Stomach (tissue), 8 donors: ENCODE measurements at regions not wholly inside any gene's neighbourhood (a gene's known extent, or its start where the extent isn't known, plus 50 kb on each side); places are given as distances from the start of the nearest gene placed in this dataset.

Experiments
- DNase-seq, 2 donors: peaks; one replicate each; pipeline versions ENCODE4 v3.0.0 to v3.0.0-alpha.2; 2013 to 2019
- H3K27ac ChIP-seq, 5 donors: fragments of 200-600 bp in 4 of 5; sonication (generic) in 4 of 5; one replicate each; pipeline ENCODE4 v1.5.1; 2013 to 2019; ENCODE audit warnings: mild to moderate bottlenecking in 1 of 5, moderate library complexity in 1 of 5
- H3K27me3 ChIP-seq, 3 donors: fragments of 200-600 bp; sonication (generic); one replicate each; pipeline ENCODE4 v1.5.1; 2017 to 2019; ENCODE audit warnings: mixed run types in 1 of 3
- H3K36me3 ChIP-seq, 4 donors: fragments of 200-600 bp; sonication (generic); 1 replicate in 3 of 4; 2 replicates in 1 of 4; pipeline ENCODE4 v1.5.1; 2016 to 2019
- H3K4me1 ChIP-seq, 4 donors: fragments of 200-600 bp; sonication (generic); one replicate each; pipeline ENCODE4 v1.5.1; 2016 to 2019
- H3K4me3 ChIP-seq, 4 donors: fragments of 200-600 bp; sonication (generic) in 3 of 4; one replicate each; pipeline ENCODE4 v1.5.1; 2016 to 2019; ENCODE audit warnings: mild to moderate bottlenecking in 1 of 4
- H3K9me3 ChIP-seq, 4 donors: fragments of 200-600 bp; sonication (generic); one replicate each; pipeline ENCODE4 v1.5.1; 2016 to 2019
- EP300 ChIP-seq: sonication (generic); formaldehyde crosslinking; IDR thresholded peaks from one replicate; pipeline ENCODE4 v1.6.1; 2017; ENCODE audit warnings: antibody characterized with exemption
- POLR2A ChIP-seq, 4 donors: fragments of 450-650 bp; IDR thresholded peaks; one replicate each; pipeline ENCODE4 v1.6.1; 2016; ENCODE audit warnings: antibody characterized with exemption in 4 of 4, control low read depth in 2 of 4, mild to moderate bottlenecking in 1 of 4, moderate library complexity in 1 of 4
- POLR2AphosphoS5 ChIP-seq, 3 donors: sonication (generic); formaldehyde crosslinking; IDR thresholded peaks; one replicate each; pipeline ENCODE4 v1.6.1; 2016; ENCODE audit warnings: antibody characterized with exemption in 3 of 3
- WGBS, 5 donors: extraction: QIAGEN DNeasy Blood & Tissue Kit in 3 of 5; methylation state at CpG; one replicate each; pipeline versions ENCODE4 v1.1.5 to v1.1.7; 2013 to 2018; 5-methylcytosine and 5-hydroxymethylcytosine counted together
- intact Hi-C: fragments of 100-400 bp; cut with DNase I; formaldehyde crosslinking; loops from one replicate; pipeline ENCODE4 v1.15.1; 2023; ENCODE audit warnings: low total_unique reads
- TF ChIP-seq, protein P1 (sequence below), 7 experiments: fragments of 450-650 bp in 4 of 7; fragments of 200-600 bp in 3 of 7; sonication (generic) in 3 of 7; IDR thresholded peaks; one replicate each; pipeline ENCODE4 v1.5.1; 2016 to 2019; ENCODE audit warnings: antibody characterized with exemption in 7 of 7, control low read depth in 2 of 7, mild to moderate bottlenecking in 1 of 7
- donor health status: healthy with polysubstance abuse.
- donor health status: Bipolar disorder and iron deficiency.
- donor health status: healthy.

DNA sequence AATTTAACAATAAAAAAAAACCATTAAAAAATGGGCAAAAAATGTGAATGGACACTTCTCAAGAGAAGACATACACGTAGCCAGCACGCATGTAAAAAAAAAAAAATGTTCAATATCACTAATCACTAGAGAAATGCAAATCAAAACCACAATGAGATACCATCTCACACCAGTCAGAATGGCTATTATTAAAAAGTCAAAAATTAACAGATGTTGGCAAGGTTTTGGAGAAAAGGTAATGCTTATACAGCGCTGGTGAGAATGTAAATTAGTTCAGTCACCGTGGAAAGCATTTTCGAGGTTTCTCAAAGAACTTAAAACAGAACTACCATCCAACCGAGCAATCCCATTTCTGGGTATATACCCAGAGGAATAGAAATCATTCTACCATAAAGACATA lies 1091.5 kb upstream of the B3GALT2 start:
- no peak for DNase-seq
- H3K27ac ChIP-seq = no peak overlapping the region
- no peak overlapping the region for H3K4me3 ChIP-seq
- intact Hi-C loops = no loop called here
- no peaks in the 10 kb centered on the region for H3K4me1 ChIP-seq
- H3K27me3 ChIP-seq = no peaks in the 10 kb centered on the region
- no peaks in the 10 kb centered on the region for H3K36me3 ChIP-seq
- no peaks in the 10 kb centered on the region for H3K9me3 ChIP-seq
- TF ChIP-seq, protein P1, sequence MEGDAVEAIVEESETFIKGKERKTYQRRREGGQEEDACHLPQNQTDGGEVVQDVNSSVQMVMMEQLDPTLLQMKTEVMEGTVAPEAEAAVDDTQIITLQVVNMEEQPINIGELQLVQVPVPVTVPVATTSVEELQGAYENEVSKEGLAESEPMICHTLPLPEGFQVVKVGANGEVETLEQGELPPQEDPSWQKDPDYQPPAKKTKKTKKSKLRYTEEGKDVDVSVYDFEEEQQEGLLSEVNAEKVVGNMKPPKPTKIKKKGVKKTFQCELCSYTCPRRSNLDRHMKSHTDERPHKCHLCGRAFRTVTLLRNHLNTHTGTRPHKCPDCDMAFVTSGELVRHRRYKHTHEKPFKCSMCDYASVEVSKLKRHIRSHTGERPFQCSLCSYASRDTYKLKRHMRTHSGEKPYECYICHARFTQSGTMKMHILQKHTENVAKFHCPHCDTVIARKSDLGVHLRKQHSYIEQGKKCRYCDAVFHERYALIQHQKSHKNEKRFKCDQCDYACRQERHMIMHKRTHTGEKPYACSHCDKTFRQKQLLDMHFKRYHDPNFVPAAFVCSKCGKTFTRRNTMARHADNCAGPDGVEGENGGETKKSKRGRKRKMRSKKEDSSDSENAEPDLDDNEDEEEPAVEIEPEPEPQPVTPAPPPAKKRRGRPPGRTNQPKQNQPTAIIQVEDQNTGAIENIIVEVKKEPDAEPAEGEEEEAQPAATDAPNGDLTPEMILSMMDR (IDR thresholded peaks at IDR 0.05) = no peak
- TF ChIP-seq POLR2AphosphoS5 (IDR thresholded peaks at IDR 0.05) = no peak
- no peak for TF ChIP-seq POLR2A (IDR thresholded peaks at IDR 0.05)
- TF ChIP-seq EP300 = no peak
- 37 to 71% (median 54%) methylated on average over 6 of the region's 6 CpGs for WGBS, 5 donors

DNA sequence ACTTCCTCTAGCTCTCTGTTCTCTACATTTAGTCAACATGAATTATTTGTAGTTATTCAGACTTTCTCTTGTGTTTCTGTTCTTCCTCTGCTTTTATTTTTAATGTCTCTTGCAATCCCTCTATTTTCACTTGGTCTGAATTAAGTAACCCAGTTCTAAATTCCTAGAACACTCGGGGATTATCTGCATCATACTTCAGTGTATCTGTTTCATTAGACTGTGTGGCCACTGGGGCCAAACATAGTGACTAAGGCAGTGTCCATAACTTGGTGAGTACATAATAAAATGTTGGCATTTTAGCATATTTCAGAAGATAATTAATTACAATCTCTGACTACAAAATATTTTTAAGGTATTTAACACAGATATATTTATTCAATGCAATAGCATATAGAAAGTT lies 1087.2 kb upstream of the B3GALT2 start:
- 79 to 89% (median 81%) methylated on average over 1 of the region's 1 CpG for WGBS, 5 donors
- Histone ChIP-seq H3K9me3 (no peaks in the 10 kb centered on the region), H3K27me3 (no peaks in the 10 kb centered on the region), H3K4me1 (no peaks in the 10 kb centered on the region), H3K27ac (no peak overlapping the region), H3K36me3 (no peaks in the 10 kb centered on the region), H3K4me3 (no peak overlapping the region)
- TF ChIP-seq POLR2AphosphoS5 (IDR thresholded peaks at IDR 0.05) (no peak), EP300 (no peak), POLR2A (IDR thresholded peaks at IDR 0.05) (no peak)
- TF ChIP-seq, protein P1 (IDR thresholded peaks at IDR 0.05) = no peak
- DNase-seq = no peak
- intact Hi-C loops = no loop called here

DNA sequence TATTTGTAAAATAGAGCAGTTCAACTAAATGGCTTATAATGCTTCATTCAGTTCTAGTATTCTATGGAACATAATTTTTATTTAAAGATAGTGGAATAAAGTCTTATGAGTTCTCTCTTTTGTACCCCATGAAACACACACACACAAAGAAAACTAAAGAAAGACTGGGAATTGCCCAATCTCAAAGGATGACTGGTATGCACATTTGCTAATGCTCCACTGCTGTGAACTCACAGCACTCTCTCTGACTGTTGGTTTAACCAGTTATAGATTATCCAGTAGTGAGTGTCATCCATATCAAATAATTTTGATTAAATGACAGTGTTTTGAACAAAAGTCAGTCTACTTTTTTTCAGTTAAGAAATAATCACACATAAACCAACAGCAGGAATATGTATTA lies 1082.4 kb upstream of the B3GALT2 start:
- H3K27ac ChIP-seq = no peak overlapping the region
- intact Hi-C loops = no loop called here
- H3K4me3 ChIP-seq = no peak overlapping the region
- peaks cover 0 to 5% (median 0%) of the 10 kb centered on the region in 4 donors for H3K9me3 ChIP-seq
- H3K4me1 ChIP-seq = no peaks in the 10 kb centered on the region
- no peak for DNase-seq
- TF ChIP-seq POLR2A (IDR thresholded peaks at IDR 0.05) (no peak), EP300 (no peak), POLR2AphosphoS5 (IDR thresholded peaks at IDR 0.05) (no peak)
- TF ChIP-seq, protein P1 (IDR thresholded peaks at IDR 0.05) = no peak
- no peaks in the 10 kb centered on the region for H3K27me3 ChIP-seq
- no peaks in the 10 kb centered on the region for H3K36me3 ChIP-seq

DNA sequence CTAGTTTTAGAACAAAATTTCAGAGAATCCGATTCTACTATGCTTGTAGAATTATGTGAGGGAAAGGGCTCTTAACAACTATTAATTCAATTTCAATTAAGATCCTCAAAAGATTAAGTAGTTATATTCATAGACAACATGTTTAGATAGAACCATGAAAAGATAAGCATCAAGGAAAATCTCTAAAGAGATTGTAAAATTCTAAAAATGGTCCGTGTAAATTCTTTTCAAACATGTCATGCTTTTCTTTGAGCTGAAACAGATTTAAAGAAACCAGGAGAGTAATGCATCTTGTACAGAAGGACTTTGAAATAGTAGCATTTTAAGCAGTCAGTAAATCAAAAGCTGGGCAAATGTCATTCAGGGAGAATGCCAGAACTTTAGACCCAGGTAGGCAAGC lies 1080.6 kb upstream of the B3GALT2 start:
- Histone ChIP-seq H3K4me1 (no peaks in the 10 kb centered on the region), H3K36me3 (no peaks in the 10 kb centered on the region), H3K9me3 (peaks cover 0 to 11% (median 4%) of the 10 kb centered on the region in 4 donors), H3K27ac (no peak overlapping the region), H3K4me3 (no peak overlapping the region), H3K27me3 (no peaks in the 10 kb centered on the region)
- TF ChIP-seq POLR2AphosphoS5 (IDR thresholded peaks at IDR 0.05) = no peak
- no peak for TF ChIP-seq EP300
- TF ChIP-seq, protein P1 (IDR thresholded peaks at IDR 0.05) = no peak
- no peak for TF ChIP-seq POLR2A (IDR thresholded peaks at IDR 0.05)
- intact Hi-C loops = no loop called here
- no peak for DNase-seq
- WGBS, 5 donors = 77 to 85% (median 81%) methylated on average over 2 of the region's 2 CpGs
